ENCODE measurements at regions not wholly inside any gene's neighbourhood (a gene's known extent, or its start where the extent isn't known, plus 50 kb on each side); places are given as distances from the start of the nearest gene placed in this dataset.

- POLR2A ChIA-PET, result no interaction called here
Observed at GRCh38 chr11:116466801-116467200, 306.0 kb downstream of the BUD13 start.

GRCh38 chr11:116466191-116466590, 306.6 kb downstream of the BUD13 start:
- CTCF ChIA-PET, result interaction anchor here (0.6 kb wide), 1 partner anchor 125 kb away, joined by 3 read pairs; no protein-coding TSS in a partner anchor
- no peaks in the 10 kb centered on the region for H3K27me3 Mint-ChIP-seq (ENCODE audit: insufficient read depth, unreplicated experiment)
- no TSS peak for BruUV-seq (replicated peaks)

More at GRCh38 chr11:116466801-116467200, 306.0 kb downstream of the BUD13 start:
- intact Hi-C loops (cut with micrococcal nuclease; ENCODE audit: unreplicated experiment), result no loop called here
- no peaks in the 10 kb centered on the region for H3K36me3 ChIP-seq (ENCODE audit: control insufficient read depth, insufficient read depth, low read length)
- H3K27ac Mint-ChIP-seq (ENCODE audit: unreplicated experiment), result no peak overlapping the region
- no peaks in the 10 kb centered on the region for H3K27me3 Mint-ChIP-seq (ENCODE audit: insufficient read depth, unreplicated experiment)
- H3K9me3 ChIP-seq, result peaks cover 9% of the 10 kb centered on the region
- peaks cover 8% of the 10 kb centered on the region for H3K4me1 ChIP-seq
- no peak for DNase-seq
- TF ChIP-seq CTCF (IDR thresholded peaks at IDR 0.05; ENCODE audit: insufficient read depth in 1 of 2, low read depth in 1 of 2, low read length in 1 of 2, severe bottlenecking in 1 of 2, unreplicated experiment in 1 of 2), result no peak
- peaks cover 13% of the 10 kb centered on the region for H3K4me1 Mint-ChIP-seq (ENCODE audit: low read depth, unreplicated experiment)
- BruUV-seq (replicated peaks), result no TSS peak
- peaks cover 27% of the 10 kb centered on the region for H3K9me3 Mint-ChIP-seq (ENCODE audit: unreplicated experiment)
- H3K27me3 ChIP-seq (replicated peaks; ENCODE audit: control insufficient read depth, insufficient read depth, low read length), result no peaks in the 10 kb centered on the region
- H3K4me3 Mint-ChIP-seq (ENCODE audit: unreplicated experiment), result no peak overlapping the region
- CTCF ChIA-PET, result interaction anchor here (0.6 kb wide), 1 partner anchor 71 kb away, joined by 3 read pairs; no protein-coding TSS in a partner anchor
- H3K4me3 ChIP-seq (ENCODE audit: low read depth, low read length), result no peak overlapping the region
- H3K36me3 Mint-ChIP-seq (ENCODE audit: insufficient read depth, unreplicated experiment), result peaks cover 6% of the 10 kb centered on the region

GRCh38 chr11:116465056-116465455, 307.7 kb downstream of the BUD13 start:
- Histone ChIP-seq H3K36me3 (ENCODE audit: control insufficient read depth, insufficient read depth, low read length) (no peaks in the 10 kb centered on the region), H3K9me3 (no peaks in the 10 kb centered on the region), H3K4me1 (peaks cover 5% of the 10 kb centered on the region), H3K27me3 (replicated peaks; ENCODE audit: control insufficient read depth, insufficient read depth, low read length) (no peaks in the 10 kb centered on the region), H3K4me3 (ENCODE audit: low read depth, low read length) (no peak overlapping the region)
- no peaks in the 10 kb centered on the region for H3K27me3 Mint-ChIP-seq (ENCODE audit: insufficient read depth, unreplicated experiment)
- BruUV-seq (replicated peaks), result no TSS peak
- H3K4me1 Mint-ChIP-seq (ENCODE audit: low read depth, unreplicated experiment), result peaks cover 7% of the 10 kb centered on the region
- H3K36me3 Mint-ChIP-seq (ENCODE audit: insufficient read depth, unreplicated experiment), result no peaks in the 10 kb centered on the region
- no peak for TF ChIP-seq CTCF (IDR thresholded peaks at IDR 0.05; ENCODE audit: insufficient read depth in 1 of 2, low read depth in 1 of 2, low read length in 1 of 2, severe bottlenecking in 1 of 2, unreplicated experiment in 1 of 2)
- no peak for DNase-seq
- CTCF ChIA-PET, result no interaction called here
- intact Hi-C loops (cut with micrococcal nuclease; ENCODE audit: unreplicated experiment), result no loop called here
- POLR2A ChIA-PET, result no interaction called here
- H3K4me3 Mint-ChIP-seq (ENCODE audit: unreplicated experiment), result no peak overlapping the region
- no peak overlapping the region for H3K27ac Mint-ChIP-seq (ENCODE audit: unreplicated experiment)
- H3K9me3 Mint-ChIP-seq (ENCODE audit: unreplicated experiment), result peaks cover 20% of the 10 kb centered on the region

More at GRCh38 chr11:116466191-116466590, 306.6 kb downstream of the BUD13 start:
- H3K9me3 ChIP-seq, result peaks cover 2% of the 10 kb centered on the region; the same call in 1 of the 2 replicates
- peaks cover 8% of the 10 kb centered on the region for H3K4me1 Mint-ChIP-seq (ENCODE audit: low read depth, unreplicated experiment)
- no peak for DNase-seq
- TF ChIP-seq CTCF (IDR thresholded peaks at IDR 0.05; ENCODE audit: insufficient read depth in 1 of 2, low read depth in 1 of 2, low read length in 1 of 2, severe bottlenecking in 1 of 2, unreplicated experiment in 1 of 2), result no peak
- no peak overlapping the region for H3K4me3 ChIP-seq (ENCODE audit: low read depth, low read length)
- H3K9me3 Mint-ChIP-seq (ENCODE audit: unreplicated experiment), result peaks cover 27% of the 10 kb centered on the region
- no peak overlapping the region for H3K4me3 Mint-ChIP-seq (ENCODE audit: unreplicated experiment)
- intact Hi-C loops (cut with micrococcal nuclease; ENCODE audit: unreplicated experiment), result no loop called here
- H3K36me3 ChIP-seq (ENCODE audit: control insufficient read depth, insufficient read depth, low read length), result no peaks in the 10 kb centered on the region
- H3K27ac Mint-ChIP-seq (ENCODE audit: unreplicated experiment), result no peak overlapping the region
- peaks cover 2% of the 10 kb centered on the region for H3K4me1 ChIP-seq
- no peaks in the 10 kb centered on the region for H3K27me3 ChIP-seq (replicated peaks; ENCODE audit: control insufficient read depth, insufficient read depth, low read length)
- POLR2A ChIA-PET, result no interaction called here
- H3K36me3 Mint-ChIP-seq (ENCODE audit: insufficient read depth, unreplicated experiment), result peaks cover under 1% of the 10 kb centered on the region

Data from Caco-2 (cell line).